HG03342 (cell line): ENCODE measurements at regions not wholly inside any gene's neighbourhood (a gene's known extent, or its start where the extent isn't known, plus 50 kb on each side); places are given as distances from the start of the nearest gene placed in this dataset.
A peak's percentile ranks its signal among the peaks of the same experiment; 100 is the strongest.

ENCODE experiments used
- ATAC-seq: cut with Tn5 transposase; IDR thresholded peaks from one replicate; pipeline ENCODE4 v1.9.1; 2021; ENCODE audit warnings: mild to moderate bottlenecking, moderate library complexity; ENCODE audit not compliant: unreplicated experiment

- ATAC-seq = no peak
Observed at GRCh38 chr2:187139469-187139868, 290.5 kb upstream of the ZSWIM2 start.

GRCh38 chr2:187138265-187138664, 289.3 kb upstream of the ZSWIM2 start:
- ATAC-seq = peak; percentile 86

GRCh38 chr2:187136646-187137045, 287.7 kb upstream of the ZSWIM2 start:
- ATAC-seq = no peak

- ATAC-seq = no peak
Observed at GRCh38 chr2:187134306-187134705, 285.3 kb upstream of the ZSWIM2 start.

- ATAC-seq = no peak
Observed at GRCh38 chr2:187129868-187130267, 280.9 kb upstream of the ZSWIM2 start.

- no peak for ATAC-seq
Observed at GRCh38 chr2:187129306-187129705, 280.3 kb upstream of the ZSWIM2 start.

GRCh38 chr2:187126247-187127005, 277.5 kb upstream of the ZSWIM2 start:
- ATAC-seq = no peak

- ATAC-seq = no peak
Observed at GRCh38 chr2:187125318-187125717, 276.3 kb upstream of the ZSWIM2 start.

GRCh38 chr2:187124529-187124928, 275.6 kb upstream of the ZSWIM2 start:
- ATAC-seq = no peak

- ATAC-seq = no peak
Observed at GRCh38 chr2:187118331-187119099, 269.5 kb upstream of the ZSWIM2 start.

- no peak for ATAC-seq
Observed at GRCh38 chr2:187117483-187117882, 268.5 kb upstream of the ZSWIM2 start.

- no peak for ATAC-seq
Observed at GRCh38 chr2:187115627-187116026, 266.7 kb upstream of the ZSWIM2 start.

GRCh38 chr2:187107001-187107400, 258.0 kb upstream of the ZSWIM2 start:
- ATAC-seq = no peak

- ATAC-seq = no peak
Observed at GRCh38 chr2:187105218-187105617, 256.2 kb upstream of the ZSWIM2 start.

- no peak for ATAC-seq
Observed at GRCh38 chr2:187102381-187102780, 253.4 kb upstream of the ZSWIM2 start.

GRCh38 chr2:187098154-187098553, 249.2 kb upstream of the ZSWIM2 start:
- ATAC-seq = no peak

GRCh38 chr2:187093771-187094412, 244.9 kb upstream of the ZSWIM2 start:
- ATAC-seq = no peak

GRCh38 chr2:187091664-187092063, 242.7 kb upstream of the ZSWIM2 start:
- ATAC-seq = no peak

GRCh38 chr2:187084524-187084923, 235.6 kb upstream of the ZSWIM2 start:
- ATAC-seq = no peak

GRCh38 chr2:187081461-187081860, 232.5 kb upstream of the ZSWIM2 start:
- ATAC-seq = no peak

- no peak for ATAC-seq
Observed at GRCh38 chr2:187079901-187080300, 230.9 kb upstream of the ZSWIM2 start.

GRCh38 chr2:187078297-187078696, 229.3 kb upstream of the ZSWIM2 start:
- ATAC-seq = no peak
